ENCODE measurements at regions not wholly inside any gene's neighbourhood (a gene's known extent, or its start where the extent isn't known, plus 50 kb on each side); places are given as distances from the start of the nearest gene placed in this dataset.

GRCh38 chr10:8489232-8489631, 434.7 kb downstream of the GATA3 start:
- TF ChIP-seq MAZ (IDR thresholded peaks at IDR 0.05; ENCODE audit: borderline replicate concordance, low read depth, low read length) (no peak), CTCF (conservative IDR thresholded peaks at IDR 0.05; ENCODE audit: low read depth, low read length) (no peak), CEBPB (IDR thresholded peaks at IDR 0.05; ENCODE audit: low read depth, low read length) (no peak), POLR2A (IDR thresholded peaks at IDR 0.05; ENCODE audit: low read depth, low read length) (no peak)

Data from IMR-90 (cell line).